ENCODE measurements at regions not wholly inside any gene's neighbourhood (a gene's known extent, or its start where the extent isn't known, plus 50 kb on each side); places are given as distances from the start of the nearest gene placed in this dataset.

DNA sequence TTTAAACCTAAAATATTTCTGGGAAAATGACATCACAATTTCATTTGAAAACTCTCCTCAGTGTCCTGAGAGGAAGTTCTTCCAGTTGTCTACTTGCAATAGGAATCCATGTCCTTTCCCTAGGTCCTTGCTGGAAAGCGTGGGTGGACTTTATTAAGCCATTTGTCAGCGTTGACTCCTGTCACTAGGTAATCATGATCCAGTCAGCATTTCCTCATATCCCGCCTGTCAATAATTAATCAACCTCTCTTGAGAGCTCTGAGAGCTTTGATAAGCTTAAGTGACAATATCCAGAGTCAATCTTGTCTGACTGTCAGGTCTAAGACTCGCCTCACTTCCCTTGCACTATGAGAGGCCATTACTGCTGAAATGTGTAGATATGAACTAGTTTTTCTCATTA, 107.2 kb upstream of the SLIT3 start:
- H3K9me2 ChIP-seq (replicated peaks; ENCODE audit: insufficient read depth): no peaks in the 10 kb centered on the region

GRCh38 chr5:169404223-169404622, 103.3 kb upstream of the SLIT3 start:
- H3K9me3 ChIP-seq (ENCODE audit: low read depth): no peaks in the 10 kb centered on the region
- no peaks in the 10 kb centered on the region for H3K27me3 ChIP-seq
- no peaks in the 10 kb centered on the region for H3K79me2 ChIP-seq
- no peaks in the 10 kb centered on the region for H3K4me1 ChIP-seq (ENCODE audit: insufficient read depth)
- H4K20me1 ChIP-seq (ENCODE audit: insufficient read depth, poor library complexity, severe bottlenecking): no peaks in the 10 kb centered on the region
- H2AFZ ChIP-seq: no peak overlapping the region
- no peaks in the 10 kb centered on the region for H3K36me3 ChIP-seq (replicated peaks; ENCODE audit: insufficient read depth, low read depth)
- 89% methylated on average over 3 of the region's 3 CpGs for WGBS (ENCODE audit: low lambda C conversion rate, missing lambda C conversion rate)
- no peak for TF ChIP-seq CTCF (IDR thresholded peaks at IDR 0.05; ENCODE audit: poor library complexity)
- no peak for TF ChIP-seq EZH2 (IDR thresholded peaks at IDR 0.05; ENCODE audit: borderline replicate concordance)
- TF ChIP-seq EZH2phosphoT487 (IDR thresholded peaks at IDR 0.05; ENCODE audit: low read depth, severe bottlenecking, unreplicated experiment): no peak
- no peak overlapping the region for H3K4me3 ChIP-seq
- H3K9me2 ChIP-seq (replicated peaks; ENCODE audit: insufficient read depth): no peaks in the 10 kb centered on the region
- no peak overlapping the region for H3K4me2 ChIP-seq
- H3K27ac ChIP-seq: no peak overlapping the region
- DNase-seq (ENCODE audit: low spot score): no peak

More for the DNA sequence above, 107.2 kb upstream of the SLIT3 start:
- H3K36me3 ChIP-seq (replicated peaks; ENCODE audit: insufficient read depth, low read depth): no peaks in the 10 kb centered on the region
- no peaks in the 10 kb centered on the region for H3K9me3 ChIP-seq (ENCODE audit: low read depth)
- DNase-seq (ENCODE audit: low spot score): peak; percentile 77
- no peak overlapping the region for H3K4me3 ChIP-seq
- no peaks in the 10 kb centered on the region for H3K27me3 ChIP-seq
- no peak overlapping the region for H3K27ac ChIP-seq
- H4K20me1 ChIP-seq (ENCODE audit: insufficient read depth, poor library complexity, severe bottlenecking): no peaks in the 10 kb centered on the region
- TF ChIP-seq EZH2phosphoT487 (IDR thresholded peaks at IDR 0.05; ENCODE audit: low read depth, severe bottlenecking, unreplicated experiment): no peak
- TF ChIP-seq CTCF (IDR thresholded peaks at IDR 0.05; ENCODE audit: poor library complexity): no peak
- no peak for TF ChIP-seq EZH2 (IDR thresholded peaks at IDR 0.05; ENCODE audit: borderline replicate concordance)
- H3K4me2 ChIP-seq: no peak overlapping the region
- H3K79me2 ChIP-seq: no peaks in the 10 kb centered on the region
- H3K4me1 ChIP-seq (ENCODE audit: insufficient read depth): no peaks in the 10 kb centered on the region
- 58% methylated on average over 4 of the region's 4 CpGs for WGBS (ENCODE audit: low lambda C conversion rate, missing lambda C conversion rate)
- no peak overlapping the region for H2AFZ ChIP-seq

DNA sequence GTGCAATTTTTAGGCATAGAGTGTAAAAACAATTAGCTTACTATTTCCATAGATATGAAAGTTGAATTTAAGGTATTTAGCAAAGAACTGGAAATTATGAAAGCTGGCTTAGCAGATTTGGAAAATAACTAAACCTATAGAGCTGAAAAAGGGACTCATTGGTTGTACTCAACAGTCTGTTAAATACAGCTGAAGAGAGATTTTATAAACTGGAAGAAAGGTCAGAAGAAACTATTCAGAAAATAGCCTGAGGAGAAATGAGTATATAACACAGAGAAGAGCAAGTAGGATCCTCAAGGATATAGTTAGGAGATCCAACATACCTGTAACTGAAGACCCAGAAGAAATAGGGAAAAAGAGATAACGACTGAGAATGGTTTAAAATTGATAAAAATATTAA, 97.6 kb upstream of the SLIT3 start:
- no peaks in the 10 kb centered on the region for H3K27me3 ChIP-seq
- H2AFZ ChIP-seq: no peak overlapping the region
- H3K36me3 ChIP-seq (replicated peaks; ENCODE audit: insufficient read depth, low read depth): no peaks in the 10 kb centered on the region
- H3K27ac ChIP-seq: no peak overlapping the region
- H3K4me3 ChIP-seq: no peak overlapping the region
- WGBS (ENCODE audit: low lambda C conversion rate, missing lambda C conversion rate): 93% methylated on average over 1 of the region's 1 CpG
- no peaks in the 10 kb centered on the region for H4K20me1 ChIP-seq (ENCODE audit: insufficient read depth, poor library complexity, severe bottlenecking)
- TF ChIP-seq EZH2phosphoT487 (IDR thresholded peaks at IDR 0.05; ENCODE audit: low read depth, severe bottlenecking, unreplicated experiment) (no peak), EZH2 (IDR thresholded peaks at IDR 0.05; ENCODE audit: borderline replicate concordance) (no peak), CTCF (IDR thresholded peaks at IDR 0.05; ENCODE audit: poor library complexity) (no peak)
- DNase-seq (ENCODE audit: low spot score): no peak
- H3K4me2 ChIP-seq: no peak overlapping the region
- no peaks in the 10 kb centered on the region for H3K4me1 ChIP-seq (ENCODE audit: insufficient read depth)
- H3K79me2 ChIP-seq: no peaks in the 10 kb centered on the region
- H3K9me3 ChIP-seq (ENCODE audit: low read depth): no peaks in the 10 kb centered on the region
- no peaks in the 10 kb centered on the region for H3K9me2 ChIP-seq (replicated peaks; ENCODE audit: insufficient read depth)

DNA sequence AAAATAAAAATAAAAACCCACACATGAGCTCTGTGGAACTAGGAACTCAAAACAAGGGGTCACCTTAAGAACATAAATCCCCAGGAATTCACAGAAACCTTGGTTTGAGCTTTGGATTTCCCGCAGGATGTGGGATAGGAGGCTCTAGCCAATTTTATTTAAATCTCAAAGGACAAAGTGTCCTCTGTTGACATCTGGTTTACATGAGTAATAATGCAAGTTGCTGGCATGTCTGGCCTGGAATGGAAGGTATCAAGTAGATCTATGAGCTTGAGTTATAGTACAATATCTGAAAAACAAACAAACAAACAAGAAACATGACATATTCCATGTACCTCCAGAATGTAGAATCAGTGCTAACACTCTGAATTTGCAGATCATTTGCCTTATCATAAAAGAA, 94.2 kb upstream of the SLIT3 start:
- Histone ChIP-seq H3K4me2 (no peak overlapping the region), H3K36me3 (replicated peaks; ENCODE audit: insufficient read depth, low read depth) (no peaks in the 10 kb centered on the region), H2AFZ (no peak overlapping the region), H3K79me2 (no peaks in the 10 kb centered on the region), H3K4me3 (no peak overlapping the region), H3K27me3 (no peaks in the 10 kb centered on the region), H4K20me1 (ENCODE audit: insufficient read depth, poor library complexity, severe bottlenecking) (no peaks in the 10 kb centered on the region), H3K9me2 (replicated peaks; ENCODE audit: insufficient read depth) (no peaks in the 10 kb centered on the region), H3K4me1 (ENCODE audit: insufficient read depth) (no peaks in the 10 kb centered on the region), H3K9me3 (ENCODE audit: low read depth) (no peaks in the 10 kb centered on the region), H3K27ac (no peak overlapping the region)
- WGBS (ENCODE audit: low lambda C conversion rate, missing lambda C conversion rate): 67% methylated on average over 1 of the region's 1 CpG
- no peak for DNase-seq (ENCODE audit: low spot score)
- TF ChIP-seq EZH2 (IDR thresholded peaks at IDR 0.05; ENCODE audit: borderline replicate concordance): no peak
- no peak for TF ChIP-seq EZH2phosphoT487 (IDR thresholded peaks at IDR 0.05; ENCODE audit: low read depth, severe bottlenecking, unreplicated experiment)
- TF ChIP-seq CTCF (IDR thresholded peaks at IDR 0.05; ENCODE audit: poor library complexity): no peak
